ENCODE measurements at regions not wholly inside any gene's neighbourhood (a gene's known extent, or its start where the extent isn't known, plus 50 kb on each side); places are given as distances from the start of the nearest gene placed in this dataset.

- no peak for DNase-seq
- H3K4me3 ChIP-seq (ENCODE audit: low read length) = no peak overlapping the region
- H3K56ac ChIP-seq (ENCODE audit: low read length) = no peak overlapping the region
- H4K5ac ChIP-seq (ENCODE audit: low read length) = no peak overlapping the region
- no peak overlapping the region for H3K23ac ChIP-seq (ENCODE audit: low read length)
- no peak overlapping the region for H2BK120ac ChIP-seq (ENCODE audit: low read depth, low read length)
- no peak overlapping the region for H3K4ac ChIP-seq (ENCODE audit: low read depth, low read length)
- no peak overlapping the region for H3K9ac ChIP-seq (ENCODE audit: low read length)
- H2BK5ac ChIP-seq (ENCODE audit: low read length) = no peak overlapping the region
- H3K27me3 ChIP-seq (ENCODE audit: insufficient read depth, low read length, poor library complexity) = no peaks in the 10 kb centered on the region
- H3K4me2 ChIP-seq (ENCODE audit: low read length) = no peak overlapping the region
- H2BK15ac ChIP-seq (replicated peaks; ENCODE audit: low read depth) = no peak overlapping the region
- H3K27ac ChIP-seq (ENCODE audit: low read depth, low read length) = no peak overlapping the region
- no peaks in the 10 kb centered on the region for H3K4me1 ChIP-seq (ENCODE audit: control insufficient read depth, low read depth, low read length)
- H3K36me3 ChIP-seq (ENCODE audit: control insufficient read depth, insufficient read depth, low read length) = no peaks in the 10 kb centered on the region
- no peak overlapping the region for H3K18ac ChIP-seq (ENCODE audit: low read length)
- no peaks in the 10 kb centered on the region for H3K79me1 ChIP-seq (ENCODE audit: low read length)
- no peaks in the 10 kb centered on the region for H3K79me2 ChIP-seq (ENCODE audit: control insufficient read depth, insufficient read depth, low read length)
- no peak overlapping the region for H2AK5ac ChIP-seq (ENCODE audit: low read length)
- H4K8ac ChIP-seq (ENCODE audit: low read depth, low read length) = no peak overlapping the region
These were observed 207.3 kb downstream of the TUSC7 start for GRCh38 chr3:116916836-116917235.

GRCh38 chr3:116920826-116921610 is 211.4 kb downstream of the TUSC7 start:
- no CpG with 5 or more reads among the region's 3 CpGs for WGBS (ENCODE audit: extremely low coverage, insufficient coverage, low lambda C conversion rate)
- no peaks in the 10 kb centered on the region for H3K36me3 ChIP-seq (ENCODE audit: control insufficient read depth, insufficient read depth, low read length)

GRCh38 chr3:116927918-116928317 is 218.3 kb downstream of the TUSC7 start:
- WGBS (ENCODE audit: extremely low coverage, insufficient coverage, low lambda C conversion rate) = no CpG with 5 or more reads among the region's 4 CpGs
- Histone ChIP-seq H3K4me2 (ENCODE audit: low read length) (no peak overlapping the region), H3K23ac (ENCODE audit: low read length) (no peak overlapping the region), H3K27ac (ENCODE audit: low read depth, low read length) (no peak overlapping the region), H3K56ac (ENCODE audit: low read length) (no peak overlapping the region), H3K36me3 (ENCODE audit: control insufficient read depth, insufficient read depth, low read length) (no peaks in the 10 kb centered on the region), H2BK120ac (ENCODE audit: low read depth, low read length) (no peak overlapping the region), H2BK5ac (ENCODE audit: low read length) (no peak overlapping the region), H4K5ac (ENCODE audit: low read length) (no peak overlapping the region), H3K4me3 (ENCODE audit: low read length) (no peak overlapping the region), H2AK5ac (ENCODE audit: low read length) (no peak overlapping the region), H3K79me2 (ENCODE audit: control insufficient read depth, insufficient read depth, low read length) (no peaks in the 10 kb centered on the region), H3K4me1 (ENCODE audit: control insufficient read depth, low read depth, low read length) (peaks cover 4% of the 10 kb centered on the region), H3K18ac (ENCODE audit: low read length) (no peak overlapping the region), H3K4ac (ENCODE audit: low read depth, low read length) (no peak overlapping the region), H3K79me1 (ENCODE audit: low read length) (no peaks in the 10 kb centered on the region), H4K8ac (ENCODE audit: low read depth, low read length) (no peak overlapping the region), H3K27me3 (ENCODE audit: insufficient read depth, low read length, poor library complexity) (no peaks in the 10 kb centered on the region), H2BK15ac (replicated peaks; ENCODE audit: low read depth) (no peak overlapping the region), H3K9ac (ENCODE audit: low read length) (no peak overlapping the region)
- DNase-seq = peak; percentile 8

More at GRCh38 chr3:116920826-116921610, 211.4 kb downstream of the TUSC7 start:
- Histone ChIP-seq H3K79me1 (ENCODE audit: low read length) (no peaks in the 10 kb centered on the region), H3K9ac (ENCODE audit: low read length) (no peak overlapping the region), H3K23ac (ENCODE audit: low read length) (no peak overlapping the region), H4K5ac (ENCODE audit: low read length) (no peak overlapping the region), H3K27me3 (ENCODE audit: insufficient read depth, low read length, poor library complexity) (no peaks in the 10 kb centered on the region), H3K4me1 (ENCODE audit: control insufficient read depth, low read depth, low read length) (no peaks in the 10 kb centered on the region), H2BK5ac (ENCODE audit: low read length) (no peak overlapping the region), H2BK120ac (ENCODE audit: low read depth, low read length) (no peak overlapping the region), H3K4me3 (ENCODE audit: low read length) (no peak overlapping the region), H4K8ac (ENCODE audit: low read depth, low read length) (no peak overlapping the region), H3K27ac (ENCODE audit: low read depth, low read length) (no peak overlapping the region), H3K79me2 (ENCODE audit: control insufficient read depth, insufficient read depth, low read length) (no peaks in the 10 kb centered on the region), H3K4me2 (ENCODE audit: low read length) (no peak overlapping the region), H2AK5ac (ENCODE audit: low read length) (no peak overlapping the region), H3K18ac (ENCODE audit: low read length) (no peak overlapping the region), H2BK15ac (replicated peaks; ENCODE audit: low read depth) (no peak overlapping the region), H3K56ac (ENCODE audit: low read length) (no peak overlapping the region), H3K4ac (ENCODE audit: low read depth, low read length) (no peak overlapping the region)
- DNase-seq = no peak

GRCh38 chr3:116929505-116930222 is 220.1 kb downstream of the TUSC7 start:
- Histone ChIP-seq H4K8ac (ENCODE audit: low read depth, low read length) (no peak overlapping the region), H3K79me2 (ENCODE audit: control insufficient read depth, insufficient read depth, low read length) (no peaks in the 10 kb centered on the region), H3K79me1 (ENCODE audit: low read length) (no peaks in the 10 kb centered on the region), H2BK15ac (replicated peaks; ENCODE audit: low read depth) (no peak overlapping the region), H3K9ac (ENCODE audit: low read length) (no peak overlapping the region), H3K36me3 (ENCODE audit: control insufficient read depth, insufficient read depth, low read length) (no peaks in the 10 kb centered on the region), H2AK5ac (ENCODE audit: low read length) (no peak overlapping the region), H3K27me3 (ENCODE audit: insufficient read depth, low read length, poor library complexity) (no peaks in the 10 kb centered on the region), H4K5ac (ENCODE audit: low read length) (no peak overlapping the region), H3K4me3 (ENCODE audit: low read length) (no peak overlapping the region), H3K18ac (ENCODE audit: low read length) (no peak overlapping the region), H3K4me1 (ENCODE audit: control insufficient read depth, low read depth, low read length) (peaks cover 4% of the 10 kb centered on the region), H3K27ac (ENCODE audit: low read depth, low read length) (no peak overlapping the region), H2BK5ac (ENCODE audit: low read length) (no peak overlapping the region), H3K4me2 (ENCODE audit: low read length) (no peak overlapping the region), H2BK120ac (ENCODE audit: low read depth, low read length) (no peak overlapping the region), H3K23ac (ENCODE audit: low read length) (no peak overlapping the region), H3K4ac (ENCODE audit: low read depth, low read length) (no peak overlapping the region), H3K56ac (ENCODE audit: low read length) (no peak overlapping the region)
- DNase-seq = no peak
- WGBS (ENCODE audit: extremely low coverage, insufficient coverage, low lambda C conversion rate) = no CpG with 5 or more reads among the region's 3 CpGs

- no peak overlapping the region for H2BK15ac ChIP-seq (replicated peaks; ENCODE audit: low read depth)
- no CpG with 5 or more reads among the region's 5 CpGs for WGBS (ENCODE audit: extremely low coverage, insufficient coverage, low lambda C conversion rate)
- H2BK120ac ChIP-seq (ENCODE audit: low read depth, low read length) = no peak overlapping the region
- H3K79me1 ChIP-seq (ENCODE audit: low read length) = no peaks in the 10 kb centered on the region
- no peaks in the 10 kb centered on the region for H3K27me3 ChIP-seq (ENCODE audit: insufficient read depth, low read length, poor library complexity)
- H3K27ac ChIP-seq (ENCODE audit: low read depth, low read length) = no peak overlapping the region
- no peaks in the 10 kb centered on the region for H3K79me2 ChIP-seq (ENCODE audit: control insufficient read depth, insufficient read depth, low read length)
- no peak overlapping the region for H3K9ac ChIP-seq (ENCODE audit: low read length)
- no peak overlapping the region for H2AK5ac ChIP-seq (ENCODE audit: low read length)
- H3K4me3 ChIP-seq (ENCODE audit: low read length) = no peak overlapping the region
- no peak overlapping the region for H4K8ac ChIP-seq (ENCODE audit: low read depth, low read length)
- no peak overlapping the region for H2BK5ac ChIP-seq (ENCODE audit: low read length)
- H4K5ac ChIP-seq (ENCODE audit: low read length) = no peak overlapping the region
- H3K4me2 ChIP-seq (ENCODE audit: low read length) = no peak overlapping the region
- H3K4me1 ChIP-seq (ENCODE audit: control insufficient read depth, low read depth, low read length) = peaks cover 4% of the 10 kb centered on the region
- H3K36me3 ChIP-seq (ENCODE audit: control insufficient read depth, insufficient read depth, low read length) = no peaks in the 10 kb centered on the region
- H3K23ac ChIP-seq (ENCODE audit: low read length) = no peak overlapping the region
- H3K18ac ChIP-seq (ENCODE audit: low read length) = no peak overlapping the region
- DNase-seq = peak; percentile 18
- no peak overlapping the region for H3K4ac ChIP-seq (ENCODE audit: low read depth, low read length)
- H3K56ac ChIP-seq (ENCODE audit: low read length) = no peak overlapping the region
These were observed 221.2 kb downstream of the TUSC7 start for GRCh38 chr3:116930786-116931185.

Measured in mesendoderm (in vitro differentiated cells).